ENCODE measurements at regions not wholly inside any gene's neighbourhood (a gene's known extent, or its start where the extent isn't known, plus 50 kb on each side); places are given as distances from the start of the nearest gene placed in this dataset.
"Not testable (repeated sequence)": the region's sequence is repeated elsewhere in the genome, so short reads cannot be mapped to it uniquely, and the experiment has no call there.

GRCh38 chr2:16777123-16777870, 111.7 kb upstream of the CYRIA start:
- no peak for DNase-seq

- no peak for DNase-seq
These were observed 110.2 kb upstream of the CYRIA start for GRCh38 chr2:16775899-16776231.

GRCh38 chr2:16774980-16775898, 109.6 kb upstream of the CYRIA start:
- no peak for DNase-seq

GRCh38 chr2:16774091-16774490, 108.5 kb upstream of the CYRIA start:
- DNase-seq = no peak

GRCh38 chr2:16773080-16773713, 107.6 kb upstream of the CYRIA start:
- peak; percentile 44 for DNase-seq

GRCh38 chr2:16767789-16768476, 102.3 kb upstream of the CYRIA start:
- DNase-seq = no peak

- DNase-seq = no peak
These were observed 99.7 kb upstream of the CYRIA start for GRCh38 chr2:16765356-16765755.

GRCh38 chr2:16764487-16764886, 98.9 kb upstream of the CYRIA start:
- no peak for DNase-seq

GRCh38 chr2:16763493-16763899, 97.9 kb upstream of the CYRIA start:
- DNase-seq = no peak

GRCh38 chr2:16763056-16763455, 97.4 kb upstream of the CYRIA start:
- DNase-seq = no peak

- no peak for DNase-seq
These were observed 94.8 kb upstream of the CYRIA start for GRCh38 chr2:16760426-16760825.

- peak; percentile 74 for DNase-seq
These were observed 91.4 kb upstream of the CYRIA start for GRCh38 chr2:16756831-16757644.

- DNase-seq = no peak
These were observed 89.8 kb upstream of the CYRIA start for GRCh38 chr2:16755442-16755841.

GRCh38 chr2:16753025-16753424, 87.4 kb upstream of the CYRIA start:
- not testable (repeated sequence) for DNase-seq

- not testable (repeated sequence) for DNase-seq
These were observed 85.2 kb upstream of the CYRIA start for GRCh38 chr2:16750925-16751214.

- DNase-seq = no peak
These were observed 84.7 kb upstream of the CYRIA start for GRCh38 chr2:16750175-16750924.

GRCh38 chr2:16748511-16749266, 83.1 kb upstream of the CYRIA start:
- not testable (repeated sequence) for DNase-seq

GRCh38 chr2:16747689-16748088, 82.1 kb upstream of the CYRIA start:
- DNase-seq = no peak

- DNase-seq = no peak
These were observed 81.6 kb upstream of the CYRIA start for GRCh38 chr2:16747257-16747656.

- no peak for DNase-seq
These were observed 81.2 kb upstream of the CYRIA start for GRCh38 chr2:16746833-16747232.

GRCh38 chr2:16746329-16746728, 80.7 kb upstream of the CYRIA start:
- no peak for DNase-seq

Measured in NCI-H1694 treated with DMSO at 0.1 percent for 48 hours (cell line).